SH-SY5Y (cell line): ENCODE measurements at regions not wholly inside any gene's neighbourhood (a gene's known extent, or its start where the extent isn't known, plus 50 kb on each side); places are given as distances from the start of the nearest gene placed in this dataset.

Source experiments
- GATA2 ChIP-seq: IDR thresholded peaks from 2 replicates; pipeline ENCODE4 v1.6.1; 2011; ENCODE audit warnings: mild to moderate bottlenecking, low read depth, low read length
- GATA3 ChIP-seq: IDR thresholded peaks from 2 replicates; pipeline ENCODE4 v1.6.1; 2011; ENCODE audit warnings: low read depth, mild to moderate bottlenecking, low read length, moderate library complexity

DNA sequence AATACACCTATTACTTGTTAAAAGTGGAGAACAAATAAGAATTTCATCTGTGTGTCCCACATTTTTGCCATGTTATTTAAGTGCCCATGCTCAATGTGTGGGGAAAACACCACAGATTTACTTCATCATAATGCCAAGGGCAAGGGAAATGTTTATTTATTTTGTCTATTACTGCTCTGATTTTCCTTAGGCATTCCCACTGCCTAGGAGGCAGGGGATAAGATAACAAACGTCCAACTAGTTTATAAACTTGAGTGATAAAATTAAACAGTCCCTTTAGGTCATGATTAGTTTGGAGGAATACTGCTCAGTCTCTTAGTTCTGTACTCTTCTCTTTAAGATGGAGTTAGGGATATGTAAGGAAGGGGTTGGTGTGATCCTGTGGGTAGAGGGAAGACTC is 598.4 kb upstream of the MARCKS start:
- TF ChIP-seq GATA3 (no peak), GATA2 (no peak)
